SIG-M5 treated with dmso at 0.1 percent for 504 hours (cell line): ENCODE measurements at regions not wholly inside any gene's neighbourhood (a gene's known extent, or its start where the extent isn't known, plus 50 kb on each side); places are given as distances from the start of the nearest gene placed in this dataset.

Source experiments
- DNase-seq: peaks from one replicate; lab custom pipeline; 2025; ENCODE audit not compliant: unreplicated experiment; lab: John Stamatoyannopoulos, UW

DNA sequence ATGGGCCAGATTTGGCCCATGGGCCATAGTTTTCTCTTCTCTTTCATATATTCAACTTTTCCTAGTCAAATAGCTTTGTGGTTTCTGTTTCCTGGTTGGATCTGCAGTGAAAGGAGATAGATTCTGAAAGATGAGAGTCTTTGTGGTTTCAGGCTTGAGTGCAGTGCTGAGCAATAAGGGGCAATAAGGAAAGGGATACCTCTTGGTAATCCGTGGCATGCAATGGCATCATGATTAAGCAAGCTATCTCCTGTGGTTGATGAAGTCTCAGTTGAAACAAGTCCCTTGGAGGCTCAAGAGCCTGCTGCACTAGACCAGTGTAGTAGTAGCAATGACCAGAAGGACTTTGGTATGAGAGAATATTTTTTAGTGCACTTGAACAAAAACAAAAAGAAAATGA is 187.7 kb upstream of the CNTNAP2 start:
- DNase-seq: no peak

- DNase-seq: no peak
Measured at GRCh38 chr7:145919712-145920111, 196.9 kb upstream of the CNTNAP2 start.

- DNase-seq: no peak
Measured at GRCh38 chr7:145916776-145917175, 199.8 kb upstream of the CNTNAP2 start.

GRCh38 chr7:145915679-145916078 is 200.9 kb upstream of the CNTNAP2 start:
- DNase-seq: no peak

GRCh38 chr7:145909991-145910513 is 206.5 kb upstream of the CNTNAP2 start:
- DNase-seq: no peak

DNA sequence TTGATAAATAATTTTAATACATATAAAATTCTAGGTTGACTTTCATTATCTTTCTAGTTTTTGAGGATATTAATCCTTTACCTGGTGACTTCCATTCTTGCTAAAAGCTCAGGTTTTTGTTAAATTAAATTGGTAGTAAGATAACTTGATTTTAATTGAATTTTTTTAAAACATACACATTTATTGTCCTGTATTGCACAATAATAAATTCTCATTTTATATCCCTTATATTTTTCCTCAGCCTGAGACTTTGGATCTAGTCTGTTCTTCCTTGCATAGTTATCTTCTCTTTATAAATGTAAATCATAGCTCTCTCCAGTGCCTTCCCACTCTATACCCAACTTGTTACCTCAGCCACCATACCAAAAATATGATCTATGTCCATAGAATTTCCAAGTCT is 212.9 kb upstream of the CNTNAP2 start:
- DNase-seq: no peak

- DNase-seq: no peak
Measured at GRCh38 chr7:145902123-145902522, 214.5 kb upstream of the CNTNAP2 start.

DNA sequence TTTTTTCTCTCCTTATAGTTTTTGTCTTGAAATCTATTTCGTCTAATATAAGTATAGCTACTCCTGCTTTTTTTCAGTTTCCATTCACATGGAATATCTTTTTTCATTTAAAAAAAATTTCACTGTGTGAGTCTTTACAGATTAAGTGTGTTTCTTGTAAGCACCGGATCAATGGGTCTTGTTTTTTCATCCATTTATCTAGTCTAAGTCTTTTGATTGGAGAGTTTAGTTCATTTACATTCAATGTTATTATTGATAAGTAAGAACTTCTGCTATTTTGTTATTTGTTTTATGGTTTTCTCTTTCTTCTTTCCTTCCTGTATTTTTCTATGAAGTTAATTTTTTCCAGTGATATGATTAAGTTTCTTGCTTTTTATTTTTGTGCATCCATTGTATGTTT is 216.7 kb upstream of the CNTNAP2 start:
- no peak for DNase-seq

DNA sequence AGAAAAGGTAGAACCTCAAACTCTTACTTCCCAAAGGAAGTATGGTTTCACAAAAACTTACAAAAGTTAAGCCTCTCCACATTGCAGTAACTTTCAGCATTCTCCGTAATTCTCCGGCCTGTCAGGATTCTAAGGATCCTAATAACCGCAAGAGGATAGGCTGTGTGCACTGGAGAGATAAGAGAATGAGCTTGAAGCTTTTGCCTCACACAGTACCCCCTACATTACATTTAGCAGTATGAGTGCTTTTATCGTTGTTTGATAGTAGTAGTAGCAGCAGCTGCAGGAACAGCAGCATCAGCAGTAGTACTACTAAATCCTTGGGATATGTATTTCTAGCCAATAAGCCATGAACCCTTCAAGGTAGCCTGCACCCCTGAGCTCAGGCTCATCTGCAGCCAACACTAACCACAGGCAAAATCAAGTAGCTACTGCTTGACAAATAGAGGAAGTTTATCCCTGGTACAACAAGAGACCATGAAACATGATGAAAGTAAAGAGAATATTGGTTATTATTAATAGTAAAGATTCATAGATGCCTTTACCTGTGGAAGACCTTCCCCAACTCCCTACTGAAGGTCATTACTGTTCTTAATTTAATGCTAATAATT is 222.6 kb upstream of the CNTNAP2 start:
- DNase-seq: no peak

DNA sequence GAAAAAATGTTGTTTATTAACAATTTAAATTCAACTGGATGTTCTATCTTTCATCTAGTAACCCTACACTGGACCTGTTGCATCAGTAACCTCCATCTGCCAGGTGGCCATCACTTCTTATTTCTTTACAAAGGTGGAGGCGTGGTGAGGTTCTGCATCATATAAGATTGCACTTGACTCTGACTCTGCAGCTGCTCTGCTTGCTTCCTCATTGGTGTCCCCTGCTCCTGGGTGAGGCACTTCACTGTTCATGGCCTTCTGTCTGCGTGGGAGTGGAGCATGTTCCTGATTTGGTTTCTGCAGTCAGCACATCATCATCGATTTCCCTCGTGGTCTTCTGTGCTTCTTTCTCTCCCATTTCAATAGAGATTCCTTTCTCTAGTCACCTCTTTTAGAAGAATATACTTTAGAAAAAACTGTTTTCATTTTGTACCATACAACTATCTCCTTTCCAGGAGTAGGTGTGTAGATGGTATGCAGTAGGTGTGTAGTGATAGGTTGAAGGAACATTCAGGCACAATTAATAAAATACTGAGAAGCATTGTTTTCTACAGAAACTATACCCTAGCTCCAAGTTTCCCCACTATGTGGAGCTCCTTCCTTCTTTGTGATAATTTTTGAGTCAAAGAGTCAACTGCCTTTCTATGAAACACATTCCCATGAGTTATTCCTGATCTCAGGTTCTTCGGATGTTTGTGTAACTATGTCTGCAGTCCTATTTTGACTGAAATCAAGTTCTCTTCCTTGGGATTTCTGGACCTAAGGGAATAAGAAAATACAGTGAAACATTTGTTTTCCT is 231.7 kb upstream of the CNTNAP2 start:
- no peak for DNase-seq

DNA sequence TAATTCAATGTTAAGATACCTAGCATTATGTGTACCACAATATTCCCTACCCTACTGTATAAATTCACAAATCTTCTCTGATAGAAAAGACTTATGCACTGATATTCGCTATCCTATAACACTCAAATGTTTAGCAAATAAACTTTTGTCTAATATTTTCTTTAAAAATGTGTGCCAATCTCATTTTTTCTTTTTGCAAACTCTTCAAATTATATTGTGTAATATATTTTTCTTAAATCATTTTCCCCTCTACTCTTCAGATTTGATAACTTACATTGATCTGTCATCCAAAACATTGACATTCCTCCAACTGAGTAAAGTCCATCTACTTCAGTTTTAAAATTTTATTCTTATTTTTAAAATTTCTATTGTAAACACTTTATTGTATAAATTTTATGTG is 240.2 kb upstream of the CNTNAP2 start:
- DNase-seq: no peak

- no peak for DNase-seq
Measured at GRCh38 chr7:145875267-145875666, 241.3 kb upstream of the CNTNAP2 start.

DNA sequence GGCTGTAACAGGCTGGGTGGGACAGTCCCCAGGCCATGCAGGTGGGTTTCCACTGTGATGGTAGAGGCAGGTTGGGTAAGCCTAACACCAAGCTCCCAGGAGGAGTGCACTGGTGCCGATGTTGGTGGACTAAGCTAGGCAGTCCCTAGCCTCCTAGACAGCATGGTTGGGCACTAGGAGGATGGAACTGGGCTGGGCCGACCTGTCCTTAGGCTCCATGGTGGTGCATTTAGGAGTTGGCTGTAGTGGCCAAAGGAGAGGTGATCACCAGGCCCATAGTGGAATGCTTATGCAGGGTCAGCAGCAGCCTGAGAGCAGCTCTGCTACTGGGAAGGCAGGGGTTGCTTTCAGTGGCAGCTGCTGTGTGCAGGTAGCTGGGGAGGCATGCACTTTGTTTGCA is 247.7 kb upstream of the CNTNAP2 start:
- no peak for DNase-seq

- no peak for DNase-seq
Measured at GRCh38 chr7:145862212-145862611, 254.4 kb upstream of the CNTNAP2 start.

DNA sequence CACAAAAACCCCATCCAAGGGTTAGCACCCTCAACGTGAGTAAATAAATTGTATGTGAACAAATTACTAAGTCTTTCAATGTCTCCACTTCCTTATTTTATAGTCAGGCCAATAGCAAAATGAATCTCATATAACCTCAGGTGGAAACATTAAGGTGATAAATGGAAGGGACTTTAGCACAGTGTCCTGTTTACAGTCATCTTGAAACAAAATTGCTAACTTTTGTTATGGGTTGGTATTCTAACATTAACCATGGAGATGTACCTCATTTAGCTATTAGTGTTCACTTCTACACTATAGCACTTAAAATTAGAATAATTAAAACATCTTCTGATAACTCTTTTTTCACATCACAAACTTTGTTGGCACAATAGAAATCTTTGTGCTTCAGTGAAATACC is 255.8 kb upstream of the CNTNAP2 start:
- DNase-seq: no peak

GRCh38 chr7:145850636-145851035 is 266.0 kb upstream of the CNTNAP2 start:
- no peak for DNase-seq

DNA sequence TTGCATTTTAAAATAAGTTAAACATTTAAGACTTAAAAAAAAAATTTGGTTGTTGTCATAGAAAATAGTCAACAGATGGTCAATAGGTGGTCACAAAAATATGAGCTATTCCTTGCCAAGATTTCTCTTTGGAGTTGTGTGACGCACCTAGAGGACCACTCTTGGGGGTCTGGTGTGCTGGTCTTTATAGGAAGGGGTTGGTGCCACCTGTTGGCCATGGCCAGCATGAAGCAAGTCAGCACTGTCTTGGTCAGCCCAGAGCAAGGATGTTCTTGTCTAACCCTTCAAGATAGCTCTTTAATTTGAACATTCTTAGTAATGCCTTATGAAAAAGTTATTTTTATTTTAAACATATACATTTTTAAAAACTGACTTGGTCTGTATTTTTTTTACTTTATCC is 267.9 kb upstream of the CNTNAP2 start:
- no peak for DNase-seq

- no peak for DNase-seq
Measured at GRCh38 chr7:145845345-145845744, 271.3 kb upstream of the CNTNAP2 start.

DNA sequence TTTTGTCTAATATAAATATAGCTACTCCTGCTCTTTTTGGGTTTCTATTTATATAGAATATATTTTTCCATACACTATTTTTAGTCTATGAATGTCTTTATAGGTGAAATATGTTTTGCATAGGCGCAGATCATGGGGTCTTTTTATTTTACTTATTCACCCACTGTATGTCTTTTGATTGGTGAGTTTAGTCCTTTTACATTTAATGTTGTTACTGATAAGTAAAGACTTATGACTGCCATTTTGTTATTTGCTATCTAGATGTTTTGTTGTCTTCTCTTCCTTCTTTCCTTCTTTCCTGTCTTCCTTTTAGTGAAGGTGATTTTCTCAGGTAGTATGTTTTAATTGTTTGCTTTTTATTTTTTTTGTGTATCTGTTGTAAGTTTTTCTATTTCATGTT is 276.8 kb upstream of the CNTNAP2 start:
- DNase-seq: no peak

GRCh38 chr7:145831616-145832206 is 284.9 kb upstream of the CNTNAP2 start:
- no peak for DNase-seq

DNA sequence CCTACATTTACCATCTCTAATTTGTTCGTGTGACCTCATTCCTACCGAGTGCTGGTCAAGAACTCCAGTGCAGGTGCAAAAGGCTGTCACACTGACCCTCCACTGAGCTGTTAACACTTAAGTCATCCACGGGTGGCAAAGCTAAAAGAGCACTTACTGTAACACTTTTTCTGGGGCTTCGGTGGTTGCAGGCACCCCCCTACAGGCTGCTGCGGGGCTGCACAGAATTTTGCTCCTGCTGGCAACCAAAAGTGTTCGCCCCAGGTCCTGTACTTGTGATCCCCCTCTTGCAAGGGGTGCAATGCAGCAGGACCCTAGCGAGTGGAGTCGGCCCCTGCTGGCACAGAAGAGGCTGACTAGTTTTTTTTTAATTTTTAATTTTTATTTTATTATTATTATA is 298.9 kb upstream of the CNTNAP2 start:
- no peak for DNase-seq

DNA sequence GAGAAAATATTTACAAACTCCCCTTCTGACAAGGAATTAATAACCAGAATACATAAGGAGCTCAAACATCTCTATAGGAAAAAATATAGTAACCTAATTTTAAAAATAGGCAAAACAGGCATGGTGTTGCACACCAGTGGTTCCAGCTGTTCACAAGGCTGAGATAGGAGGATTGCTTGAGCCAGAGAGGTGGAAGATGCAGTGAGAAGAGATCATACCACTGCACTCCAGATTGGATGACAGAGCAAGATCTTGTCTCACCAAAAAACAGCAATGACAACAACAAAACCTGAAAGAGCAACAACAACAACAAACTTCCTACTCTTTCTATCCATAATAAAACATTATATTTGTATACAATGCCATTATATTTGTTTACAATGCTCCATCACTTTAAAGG is 304.4 kb upstream of the CNTNAP2 start:
- no peak for DNase-seq
